B cell (primary cell): ENCODE measurements at regions not wholly inside any gene's neighbourhood (a gene's known extent, or its start where the extent isn't known, plus 50 kb on each side); places are given as distances from the start of the nearest gene placed in this dataset.

Experiments used
- ATAC-seq: fragments of 200-7000 bp; cut with Tn5 transposase; one replicate; pipeline ENCODE4 v1.10.0; 2021; ENCODE audit warnings: low read depth, mild to moderate bottlenecking, moderate number of reproducible peaks, moderate library complexity
- CTCF ChIA-PET: fragments of 350-600 bp; sonication (Branson Sonifier 250); formaldehyde crosslinking; loops from one replicate; lab custom pipeline; 2021; ENCODE audit warnings: antibody characterized with exemption, inconsistent platforms; lab: Charles Lee
- POLR2A ChIA-PET: fragments of 350-600 bp; sonication (Branson Sonifier 250); formaldehyde crosslinking; loops from one replicate; lab custom pipeline; 2021; ENCODE audit warnings: antibody characterized with exemption; lab: Charles Lee
- DNase-seq: peaks from one replicate; pipeline ENCODE4 v3.0.0; 2013
- H2AFZ ChIP-seq: 2 replicates; pipeline ENCODE4 v1.6.1; 2012; ENCODE audit warnings: mild to moderate bottlenecking, low read depth, low read length; ENCODE audit not compliant: insufficient read depth, poor library complexity, severe bottlenecking
- H3K27ac ChIP-seq, 2 donors: 1 replicate in 1 of 2; 2 replicates in 1 of 2; pipeline ENCODE4 v1.5.1; 2012 to 2013; ENCODE audit warnings: low read length in 2 of 2, mild to moderate bottlenecking in 2 of 2, moderate library complexity in 1 of 2
- H3K27me3 ChIP-seq, 4 experiments: fragments of 200-600 bp in 1 of 4; sonication (generic) in 1 of 4; replicated peaks in 1 of 4; 1 replicate in 2 of 4; 2 replicates in 2 of 4; pipeline versions ENCODE4 v1.6.1 to v1.7.0; 2013 to 2016; ENCODE audit warnings: low read length in 3 of 4, mild to moderate bottlenecking in 2 of 4, mixed read lengths in 1 of 4, moderate library complexity in 1 of 4; ENCODE audit not compliant: insufficient read depth in 4 of 4, control insufficient read depth in 3 of 4; ENCODE audit errors: control extremely low read depth in 1 of 4
- H3K36me3 ChIP-seq, 2 experiments: replicated peaks in 1 of 2; 1 replicate in 1 of 2; 2 replicates in 1 of 2; pipeline versions ENCODE4 v1.6.1 to v1.7.1; 2013; ENCODE audit warnings: low read length in 1 of 2; ENCODE audit not compliant: insufficient read depth in 2 of 2, control insufficient read depth in 1 of 2; ENCODE audit errors: control extremely low read depth in 1 of 2, extremely low read depth in 1 of 2
- H3K4me1 ChIP-seq, 2 donors: fragments of 200-600 bp in 1 of 2; sonication (generic) in 1 of 2; 1 replicate in 1 of 2; 2 replicates in 1 of 2; pipeline versions ENCODE4 v1.5.1 to v1.6.1; 2013 to 2017; ENCODE audit warnings: low read length in 2 of 2; ENCODE audit not compliant: control insufficient read depth in 2 of 2, insufficient read depth in 2 of 2
- H3K4me2 ChIP-seq: replicated peaks from 2 replicates; pipeline ENCODE3; 2012; ENCODE audit warnings: mild to moderate bottlenecking, low read depth, low read length; ENCODE audit not compliant: poor library complexity, severe bottlenecking
- H3K4me3 ChIP-seq, 5 experiments: fragments of 200-600 bp in 1 of 5; sonication (generic) in 1 of 5; 1 replicate in 3 of 5; 2 replicates in 2 of 5; pipeline versions ENCODE4 v1.5.1 to v1.7.0; 2011 to 2016; ENCODE audit warnings: low read length in 4 of 5, mild to moderate bottlenecking in 4 of 5, low read depth in 2 of 5, control low read depth in 1 of 5, moderate library complexity in 1 of 5; ENCODE audit not compliant: insufficient read depth in 1 of 5; ENCODE audit errors: control extremely low read depth in 1 of 5, extremely low read depth in 1 of 5
- H3K79me2 ChIP-seq: fragments of 200-600 bp; sonication (generic); one replicate; pipeline ENCODE4 v1.6.0; 2016; ENCODE audit warnings: low read length; ENCODE audit not compliant: control insufficient read depth, insufficient read depth
- H3K9ac ChIP-seq: fragments of 200-600 bp; sonication (generic); 2 replicates; pipeline ENCODE4 v1.6.1; 2017; ENCODE audit warnings: mild to moderate bottlenecking, low read length, moderate library complexity
- H3K9me3 ChIP-seq, 3 donors: one replicate each; pipeline versions ENCODE4 v1.6.1 to v1.7.1; 2013; ENCODE audit warnings: low read length in 2 of 3; ENCODE audit not compliant: control insufficient read depth in 2 of 3, insufficient read depth in 1 of 3; ENCODE audit errors: control extremely low read depth in 1 of 3
- H4K20me1 ChIP-seq: 2 replicates; pipeline ENCODE4 v1.6.0; 2012; ENCODE audit warnings: mild to moderate bottlenecking, low read length; ENCODE audit not compliant: insufficient read depth, control insufficient read depth, poor library complexity, severe bottlenecking
- H3K27ac Mint-ChIP-seq: one replicate; pipeline ENCODE4 v1.8.0; 2021; ENCODE audit warnings: mixed read lengths
- H3K27me3 Mint-ChIP-seq: one replicate; pipeline ENCODE4 v1.8.0; 2021; ENCODE audit warnings: mixed read lengths
- H3K4me1 Mint-ChIP-seq: one replicate; pipeline ENCODE4 v1.8.0; 2021; ENCODE audit warnings: mixed read lengths
- H3K4me3 Mint-ChIP-seq: one replicate; pipeline ENCODE4 v1.8.0; 2021; ENCODE audit warnings: mixed read lengths
- H3K9me3 Mint-ChIP-seq: one replicate; pipeline ENCODE4 v1.8.0; 2022; ENCODE audit warnings: mixed read lengths; ENCODE audit not compliant: insufficient read depth
- EZH2 ChIP-seq: IDR thresholded peaks from 2 replicates; pipeline ENCODE4 v1.6.1; 2012; ENCODE audit warnings: borderline replicate concordance, low read depth, mild to moderate bottlenecking, moderate library complexity, low read length; ENCODE audit not compliant: insufficient read depth, poor library complexity, severe bottlenecking
- WGBS: methylation state at CpG from one replicate; pipeline ENCODE4 v1.1.5; 2013; ENCODE audit warnings: missing lambda C conversion rate; ENCODE audit not compliant: insufficient coverage; 5-methylcytosine and 5-hydroxymethylcytosine counted together
- intact Hi-C: fragments of 100-400 bp; cut with micrococcal nuclease; formaldehyde crosslinking; loops from one replicate; pipeline ENCODE4 v1.10.0; 2022
- TF ChIP-seq, protein P1 (sequence below): fragments of 200-600 bp; IDR thresholded peaks from one replicate; pipeline ENCODE4 v1.8.0; 2022; ENCODE audit warnings: antibody characterized with exemption, mild to moderate bottlenecking

GRCh38 chr18:10300739-10301138 is 153.7 kb upstream of the APCDD1 start:
- ChIA-PET CTCF (no interaction called here), POLR2A (no interaction called here)
- Histone ChIP-seq H3K36me3 (no peaks in the 10 kb centered on the region), H3K4me1 (peaks cover 36 to 42% of the 10 kb centered on the region in 2 donors), H3K27ac (no peak overlapping the region), H3K4me3 (no peak overlapping the region), H4K20me1 (no peaks in the 10 kb centered on the region), H3K9ac (no peak overlapping the region), H3K79me2 (no peaks in the 10 kb centered on the region), H2AFZ (no peak overlapping the region), H3K4me2 (no peak overlapping the region), H3K27me3 (no peaks in the 10 kb centered on the region), H3K9me3 (peaks cover 0 to 8% (median 3%) of the 10 kb centered on the region in 3 donors)
- no peak for TF ChIP-seq EZH2
- TF ChIP-seq, protein P1, sequence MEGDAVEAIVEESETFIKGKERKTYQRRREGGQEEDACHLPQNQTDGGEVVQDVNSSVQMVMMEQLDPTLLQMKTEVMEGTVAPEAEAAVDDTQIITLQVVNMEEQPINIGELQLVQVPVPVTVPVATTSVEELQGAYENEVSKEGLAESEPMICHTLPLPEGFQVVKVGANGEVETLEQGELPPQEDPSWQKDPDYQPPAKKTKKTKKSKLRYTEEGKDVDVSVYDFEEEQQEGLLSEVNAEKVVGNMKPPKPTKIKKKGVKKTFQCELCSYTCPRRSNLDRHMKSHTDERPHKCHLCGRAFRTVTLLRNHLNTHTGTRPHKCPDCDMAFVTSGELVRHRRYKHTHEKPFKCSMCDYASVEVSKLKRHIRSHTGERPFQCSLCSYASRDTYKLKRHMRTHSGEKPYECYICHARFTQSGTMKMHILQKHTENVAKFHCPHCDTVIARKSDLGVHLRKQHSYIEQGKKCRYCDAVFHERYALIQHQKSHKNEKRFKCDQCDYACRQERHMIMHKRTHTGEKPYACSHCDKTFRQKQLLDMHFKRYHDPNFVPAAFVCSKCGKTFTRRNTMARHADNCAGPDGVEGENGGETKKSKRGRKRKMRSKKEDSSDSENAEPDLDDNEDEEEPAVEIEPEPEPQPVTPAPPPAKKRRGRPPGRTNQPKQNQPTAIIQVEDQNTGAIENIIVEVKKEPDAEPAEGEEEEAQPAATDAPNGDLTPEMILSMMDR = no peak
- Mint-ChIP-seq H3K27ac (no peak overlapping the region), H3K4me1 (peaks cover 44% of the 10 kb centered on the region), H3K4me3 (no peak overlapping the region), H3K9me3 (peaks cover 2% of the 10 kb centered on the region), H3K27me3 (no peaks in the 10 kb centered on the region)
- DNase-seq (no peak), ATAC-seq (no peak)
- intact Hi-C loops = no loop called here
- WGBS = 90% methylated on average over 4 of the region's 7 CpGs

DNA sequence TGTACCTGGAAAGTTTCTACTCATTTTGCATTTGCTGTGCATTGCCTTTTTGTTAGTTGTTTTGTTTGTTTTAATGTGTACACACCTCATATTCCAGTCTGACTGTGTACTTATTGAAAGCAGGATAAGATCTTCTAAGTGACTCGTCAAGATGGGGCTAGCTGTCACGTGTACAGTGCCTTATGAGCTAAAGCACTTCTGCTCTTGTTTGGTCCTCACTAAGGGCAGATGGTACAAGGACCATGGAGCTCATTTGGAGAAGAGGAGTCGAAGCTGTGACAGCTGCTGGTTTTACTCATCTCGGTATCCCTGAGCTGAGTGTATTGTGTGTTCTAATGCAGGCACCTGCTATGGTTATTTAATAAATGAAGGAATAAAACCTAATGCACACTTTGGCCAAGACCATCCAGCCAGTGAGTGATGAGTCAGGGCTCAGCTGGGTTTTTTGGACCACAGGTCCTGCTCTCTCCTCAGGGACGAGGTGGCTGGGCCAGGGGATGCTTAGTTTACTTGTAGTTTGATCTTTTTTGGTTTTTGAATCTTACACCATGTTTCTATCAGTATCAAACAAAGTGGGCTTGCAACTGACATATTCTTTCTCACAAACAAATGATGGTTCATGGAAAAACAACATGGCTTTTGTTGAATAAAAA is 152.5 kb upstream of the APCDD1 start:
- Histone ChIP-seq H3K27me3 (no peaks in the 10 kb centered on the region), H3K4me3 (no peak overlapping the region), H3K4me1 (peaks cover 31% of the 10 kb centered on the region in 2 donors), H4K20me1 (no peaks in the 10 kb centered on the region), H3K9me3 (peaks cover 0 to 8% (median 3%) of the 10 kb centered on the region in 3 donors), H3K4me2 (no peak overlapping the region), H2AFZ (no peak overlapping the region), H3K9ac (no peak overlapping the region), H3K79me2 (no peaks in the 10 kb centered on the region), H3K36me3 (no peaks in the 10 kb centered on the region), H3K27ac (no peak overlapping the region)
- no peaks in the 10 kb centered on the region for H3K27me3 Mint-ChIP-seq
- 89% methylated on average over 4 of the region's 5 CpGs for WGBS
- no peak overlapping the region for H3K27ac Mint-ChIP-seq
- peaks cover 34% of the 10 kb centered on the region for H3K4me1 Mint-ChIP-seq
- ChIA-PET CTCF (no interaction called here), POLR2A (no interaction called here)
- DNase-seq (no peak), ATAC-seq (no peak)
- intact Hi-C loops = no loop called here
- peaks cover 2% of the 10 kb centered on the region for H3K9me3 Mint-ChIP-seq
- TF ChIP-seq, protein P1 = no peak
- no peak for TF ChIP-seq EZH2
- H3K4me3 Mint-ChIP-seq = no peak overlapping the region
